Endothelial cell of umbilical vein (primary cell): ENCODE measurements at regions not wholly inside any gene's neighbourhood (a gene's known extent, or its start where the extent isn't known, plus 50 kb on each side); places are given as distances from the start of the nearest gene placed in this dataset.

Experiments
- BruUV-seq: library from RNA; stranded (reverse); fragments of 400-500 nt; replicated peaks from 2 replicates; lab custom pipeline; 2021; lab: Mats Ljungman, UMichigan
- CTCF ChIA-PET: fragments of 300-600, 350-600 bp; sonication (Branson Sonifier 250); formaldehyde crosslinking; loops from one replicate; lab custom pipeline; 2021; ENCODE audit warnings: antibody characterized with exemption, inconsistent platforms; lab: Charles Lee
- POLR2A ChIA-PET: fragments of 300-600, 350-600 bp; sonication (Branson Sonifier 250); formaldehyde crosslinking; loops from one replicate; lab custom pipeline; 2021; ENCODE audit warnings: antibody characterized with exemption, inconsistent platforms; lab: Charles Lee
- DNase-seq: peaks from one replicate; pipeline ENCODE4 v3.0.0-alpha.2; 2011; ENCODE audit warnings: low read depth, low spot score
- FAIRE-seq: peaks from 2 replicates; lab custom pipeline; 2011; peaks lifted over from hg19 to GRCh38; lab: Jason Lieb, UNC
- H2AFZ ChIP-seq: 2 replicates; pipeline ENCODE4 v1.6.0; 2012; ENCODE audit warnings: low read depth, low read length, control low read depth, inconsistent platforms
- H3K27ac ChIP-seq: 2 replicates; pipeline ENCODE4 v1.5.1; 2011; ENCODE audit warnings: low read depth, mild to moderate bottlenecking, control low read depth, low read length, moderate library complexity; ENCODE audit not compliant: insufficient read depth
- H3K27me3 ChIP-seq, 2 experiments: 2 replicates each; pipeline versions ENCODE4 v1.6.0 to v1.6.1; 2011; ENCODE audit warnings: low read length in 2 of 2, mixed read lengths in 1 of 2; ENCODE audit not compliant: control insufficient read depth in 2 of 2, insufficient read depth in 2 of 2
- H3K36me3 ChIP-seq, 2 experiments: 2 replicates in 1 of 2; 3 replicates in 1 of 2; pipeline ENCODE4 v1.5.1; 2011; ENCODE audit warnings: low read length in 2 of 2, mild to moderate bottlenecking in 1 of 2, moderate library complexity in 1 of 2; ENCODE audit not compliant: control insufficient read depth in 2 of 2, insufficient read depth in 2 of 2; ENCODE audit errors: extremely low read depth in 1 of 2
- H3K4me1 ChIP-seq: 3 replicates; pipeline ENCODE4 v1.5.1; 2011; ENCODE audit warnings: mild to moderate bottlenecking, low read length; ENCODE audit not compliant: control insufficient read depth, insufficient read depth; ENCODE audit errors: extremely low read depth
- H3K4me2 ChIP-seq: 2 replicates; pipeline ENCODE4 v1.6.1; 2011; ENCODE audit warnings: low read length, control low read depth, mixed read lengths; ENCODE audit not compliant: insufficient read depth
- H3K4me3 ChIP-seq, 3 experiments: fragments of 200-600 bp in 1 of 3; sonication (generic), shearing (Covaris generic) in 1 of 3; replicated peaks in 1 of 3; 2 replicates each; pipeline ENCODE4 v1.5.1; 2011 to 2016; ENCODE audit warnings: control low read depth in 3 of 3, low read length in 3 of 3, mild to moderate bottlenecking in 2 of 3, inconsistent platforms in 1 of 3, low read depth in 1 of 3, moderate library complexity in 1 of 3; ENCODE audit not compliant: insufficient read depth in 1 of 3
- H3K79me2 ChIP-seq: 2 replicates; pipeline ENCODE4 v1.6.0; 2012; ENCODE audit warnings: low read length, inconsistent platforms; ENCODE audit not compliant: control insufficient read depth, insufficient read depth
- H3K9ac ChIP-seq: replicated peaks from 2 replicates; pipeline ENCODE3; 2011; ENCODE audit warnings: low read length, control low read depth; ENCODE audit not compliant: insufficient read depth; ENCODE audit errors: extremely low read depth
- H3K9me1 ChIP-seq: replicated peaks from 3 replicates; pipeline ENCODE4 v1.6.0; 2011; ENCODE audit warnings: mild to moderate bottlenecking, low read length; ENCODE audit not compliant: control insufficient read depth, insufficient read depth; ENCODE audit errors: extremely low read depth
- H3K9me3 ChIP-seq: replicated peaks from 2 replicates; pipeline ENCODE4 v1.5.1; 2012; ENCODE audit warnings: low read length, inconsistent platforms; ENCODE audit not compliant: control insufficient read depth, insufficient read depth
- H4K20me1 ChIP-seq: replicated peaks from 2 replicates; pipeline ENCODE3; 2011; ENCODE audit warnings: mild to moderate bottlenecking, low read length; ENCODE audit not compliant: control insufficient read depth, insufficient read depth; ENCODE audit errors: extremely low read depth
- JUN ChIP-seq: IDR thresholded peaks from 2 replicates; pipeline ENCODE4 v1.6.1; 2011; ENCODE audit warnings: borderline replicate concordance, low read depth; ENCODE audit not compliant: insufficient read length, insufficient read depth
- POLR2AphosphoS5 ChIP-seq: IDR thresholded peaks from 2 replicates; pipeline ENCODE4 v1.6.1; 2012; ENCODE audit warnings: low read depth, mild to moderate bottlenecking, control low read depth, low read length, moderate library complexity; ENCODE audit not compliant: insufficient read depth
- dilution Hi-C: fragments of 300-500 bp; cut with MboI; formaldehyde crosslinking; loops from one replicate; pipeline ENCODE4 v1.15.0; 2019; ENCODE audit warnings: low sequenced_read_pairs; ENCODE audit not compliant: extremely low pct_ligation_motif_present
- intact Hi-C: fragments of 100-400 bp; cut with micrococcal nuclease; formaldehyde crosslinking; loops from one replicate; pipeline ENCODE4 v1.10.0; 2022
- TF ChIP-seq, protein P1 (sequence below), 2 donors: IDR thresholded peaks; 1 replicate in 1 of 2; 2 replicates in 1 of 2; pipeline ENCODE4 v1.5.1; 2011; ENCODE audit warnings: low read length in 2 of 2, mild to moderate bottlenecking in 2 of 2, moderate library complexity in 2 of 2, control low read depth in 1 of 2, inconsistent platforms in 1 of 2, low read depth in 1 of 2; ENCODE audit not compliant: insufficient read depth in 1 of 2; ENCODE audit errors: extremely low read depth in 1 of 2

GRCh38 chr22:27298742-27299141, 502.8 kb downstream of the MN1 start:
- Histone ChIP-seq H3K9me3 (no peaks in the 10 kb centered on the region), H3K9me1 (no peaks in the 10 kb centered on the region), H3K4me1 (peaks cover 27% of the 10 kb centered on the region), H3K36me3 (no peaks in the 10 kb centered on the region), H3K79me2 (no peaks in the 10 kb centered on the region), H3K4me3 (peak overlapping the region in 2 of 3 experiments; percentile 3 to 34), H3K27me3 (no peaks in the 10 kb centered on the region), H3K9ac (peak overlapping the region; percentile 33), H2AFZ (peak overlapping the region; percentile 59), H3K4me2 (peak overlapping the region; percentile 63), H4K20me1 (no peaks in the 10 kb centered on the region), H3K27ac (peak overlapping the region; percentile 37)
- no peak for FAIRE-seq
- no peak for DNase-seq
- intact Hi-C loops = loop anchor here (1.0 to 5.0 kb wide), 3 partner anchors 59 to 181 kb away; no protein-coding TSS in a partner anchor
- no TSS peak for BruUV-seq
- dilution Hi-C loops = no loop called here
- ChIA-PET CTCF (no interaction called here), POLR2A (no interaction called here)
- no peak for TF ChIP-seq JUN
- TF ChIP-seq, protein P1, sequence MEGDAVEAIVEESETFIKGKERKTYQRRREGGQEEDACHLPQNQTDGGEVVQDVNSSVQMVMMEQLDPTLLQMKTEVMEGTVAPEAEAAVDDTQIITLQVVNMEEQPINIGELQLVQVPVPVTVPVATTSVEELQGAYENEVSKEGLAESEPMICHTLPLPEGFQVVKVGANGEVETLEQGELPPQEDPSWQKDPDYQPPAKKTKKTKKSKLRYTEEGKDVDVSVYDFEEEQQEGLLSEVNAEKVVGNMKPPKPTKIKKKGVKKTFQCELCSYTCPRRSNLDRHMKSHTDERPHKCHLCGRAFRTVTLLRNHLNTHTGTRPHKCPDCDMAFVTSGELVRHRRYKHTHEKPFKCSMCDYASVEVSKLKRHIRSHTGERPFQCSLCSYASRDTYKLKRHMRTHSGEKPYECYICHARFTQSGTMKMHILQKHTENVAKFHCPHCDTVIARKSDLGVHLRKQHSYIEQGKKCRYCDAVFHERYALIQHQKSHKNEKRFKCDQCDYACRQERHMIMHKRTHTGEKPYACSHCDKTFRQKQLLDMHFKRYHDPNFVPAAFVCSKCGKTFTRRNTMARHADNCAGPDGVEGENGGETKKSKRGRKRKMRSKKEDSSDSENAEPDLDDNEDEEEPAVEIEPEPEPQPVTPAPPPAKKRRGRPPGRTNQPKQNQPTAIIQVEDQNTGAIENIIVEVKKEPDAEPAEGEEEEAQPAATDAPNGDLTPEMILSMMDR (IDR thresholded peaks at IDR 0.05; ENCODE audit: extremely low read depth in 1 of 2, insufficient read depth in 1 of 2, low read depth in 1 of 2, low read length in 2 of 2) = no peak
- TF ChIP-seq POLR2AphosphoS5 = no peak
